ENCODE measurements at regions not wholly inside any gene's neighbourhood (a gene's known extent, or its start where the extent isn't known, plus 50 kb on each side); places are given as distances from the start of the nearest gene placed in this dataset.

- Histone ChIP-seq H3K4me3 (replicated peaks in 1 of 3; ENCODE audit: low read depth in 2 of 3, low read length in 3 of 3) (no peak overlapping the region), H2AFZ (ENCODE audit: insufficient read depth, low read depth, low read length, poor library complexity, severe bottlenecking) (no peak overlapping the region), H3K9ac (ENCODE audit: insufficient read depth, low read length, poor library complexity, severe bottlenecking) (no peak overlapping the region), H3K27me3 (ENCODE audit: control insufficient read depth in 2 of 2, insufficient read depth in 2 of 2, low read length in 2 of 2) (no peaks in the 10 kb centered on the region), H4K20me1 (ENCODE audit: insufficient read depth, low read length) (no peaks in the 10 kb centered on the region), H3K9me3 (replicated peaks in 1 of 2; ENCODE audit: control insufficient read depth in 1 of 2, insufficient read depth in 1 of 2, low read length in 2 of 2) (peaks cover 3 to 4% of the 10 kb centered on the region in 2 donors), H3K27ac (ENCODE audit: low read depth in 1 of 2, low read length in 2 of 2) (no peak overlapping the region), H3K79me2 (ENCODE audit: insufficient read depth, low read length) (no peaks in the 10 kb centered on the region), H3K36me3 (replicated peaks in 1 of 2; ENCODE audit: control insufficient read depth in 1 of 2, insufficient read depth in 2 of 2, low read length in 2 of 2) (no peaks in the 10 kb centered on the region), H3K4me1 (ENCODE audit: control insufficient read depth in 1 of 2, insufficient read depth in 2 of 2, low read length in 2 of 2) (no peaks in the 10 kb centered on the region), H3K4me2 (replicated peaks; ENCODE audit: extremely low read depth, low read length, poor library complexity, severe bottlenecking) (no peak overlapping the region)
- Mint-ChIP-seq H3K27ac (no peak overlapping the region), H3K9me3 (peaks cover 0 to 9% (median 4%) of the 10 kb centered on the region in 7 donors), H3K36me3 (no peaks in the 10 kb centered on the region), H3K4me3 (no peak overlapping the region), H3K4me1 (no peaks in the 10 kb centered on the region), H3K27me3 (ENCODE audit: low read depth in 3 of 3) (peaks cover 0 to 1% (median 0%) of the 10 kb centered on the region in 3 donors)
- intact Hi-C loops (cut with micrococcal nuclease) = no loop called here
- no peak for DNase-seq
- WGBS (ENCODE audit: insufficient coverage) = no CpG with 5 or more reads among the region's 3 CpGs
- no peak for TF ChIP-seq CTCF (IDR thresholded peaks at IDR 0.05)
Observed at GRCh38 chr20:16922834-16923233, 174.7 kb downstream of the OTOR start.

GRCh38 chr20:16926626-16927430 is 178.7 kb downstream of the OTOR start:
- H3K36me3 ChIP-seq (replicated peaks in 1 of 2; ENCODE audit: control insufficient read depth in 1 of 2, insufficient read depth in 2 of 2, low read length in 2 of 2) = no peaks in the 10 kb centered on the region
- Mint-ChIP-seq H3K27me3 (ENCODE audit: low read depth in 3 of 3) (peaks cover 0 to 3% (median 1%) of the 10 kb centered on the region in 3 donors), H3K36me3 (no peaks in the 10 kb centered on the region), H3K4me1 (no peaks in the 10 kb centered on the region), H3K27ac (no peak overlapping the region), H3K4me3 (peak overlapping the region in 1 of 2 donors; percentile 2), H3K9me3 (peaks cover 4 to 28% (median 11%) of the 10 kb centered on the region in 7 donors)
- no peaks in the 10 kb centered on the region for H3K27me3 ChIP-seq (ENCODE audit: control insufficient read depth in 2 of 2, insufficient read depth in 2 of 2, low read length in 2 of 2)
- H3K79me2 ChIP-seq (ENCODE audit: insufficient read depth, low read length) = no peaks in the 10 kb centered on the region
- no peak overlapping the region for H3K4me3 ChIP-seq (replicated peaks in 1 of 3; ENCODE audit: low read depth in 2 of 3, low read length in 3 of 3)
- no peak for DNase-seq
- H3K27ac ChIP-seq (ENCODE audit: low read depth in 1 of 2, low read length in 2 of 2) = no peak overlapping the region
- TF ChIP-seq CTCF (IDR thresholded peaks at IDR 0.05) = no peak
- intact Hi-C loops (cut with micrococcal nuclease) = no loop called here
- no peaks in the 10 kb centered on the region for H3K4me1 ChIP-seq (ENCODE audit: control insufficient read depth in 1 of 2, insufficient read depth in 2 of 2, low read length in 2 of 2)
- H4K20me1 ChIP-seq (ENCODE audit: insufficient read depth, low read length) = no peaks in the 10 kb centered on the region
- 90% methylated on average over 4 of the region's 11 CpGs for WGBS (ENCODE audit: insufficient coverage)
- no peak overlapping the region for H2AFZ ChIP-seq (ENCODE audit: insufficient read depth, low read depth, low read length, poor library complexity, severe bottlenecking)
- peaks cover 20 to 25% of the 10 kb centered on the region in 2 donors for H3K9me3 ChIP-seq (replicated peaks in 1 of 2; ENCODE audit: control insufficient read depth in 1 of 2, insufficient read depth in 1 of 2, low read length in 2 of 2)
- H3K4me2 ChIP-seq (replicated peaks; ENCODE audit: extremely low read depth, low read length, poor library complexity, severe bottlenecking) = no peak overlapping the region
- no peak overlapping the region for H3K9ac ChIP-seq (ENCODE audit: insufficient read depth, low read length, poor library complexity, severe bottlenecking)

Measured in CD14-positive monocyte (primary cell).